ENCODE measurements at regions not wholly inside any gene's neighbourhood (a gene's known extent, or its start where the extent isn't known, plus 50 kb on each side); places are given as distances from the start of the nearest gene placed in this dataset.
"Not testable (repeated sequence)": the region's sequence is repeated elsewhere in the genome, so short reads cannot be mapped to it uniquely, and the experiment has no call there.

DNA sequence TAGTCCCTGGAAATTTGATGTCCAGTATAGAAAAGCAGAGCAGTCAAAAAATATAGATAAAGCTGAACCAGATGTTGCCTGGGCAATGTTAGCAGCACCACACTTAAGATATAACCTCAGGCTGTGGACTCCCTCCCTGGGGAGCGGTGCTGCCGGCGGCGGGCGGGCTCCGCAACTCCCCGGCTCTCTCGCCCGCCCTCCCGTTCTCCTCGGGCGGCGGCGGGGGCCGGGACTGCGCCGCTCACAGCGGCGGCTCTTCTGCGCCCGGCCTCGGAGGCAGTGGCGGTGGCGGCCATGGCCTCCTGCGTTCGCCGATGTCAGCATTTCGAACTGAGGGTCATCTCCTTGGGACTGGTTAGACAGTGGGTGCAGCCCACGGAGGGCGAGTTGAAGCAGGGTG lies 86.9 kb upstream of the GOLGA6L6 start:
- not testable (repeated sequence) for H3K79me2 ChIP-seq (ENCODE audit: insufficient read depth, low read length); H3K36me3 Mint-ChIP-seq (ENCODE audit: low read depth, unreplicated experiment); H4K20me1 ChIP-seq (ENCODE audit: insufficient read depth, low read length); H3K9me3 ChIP-seq (ENCODE audit: insufficient read depth, low read depth, low read length); H2AFZ ChIP-seq (ENCODE audit: low read depth, low read length); H3K27ac ChIP-seq (ENCODE audit: low read depth, low read length); H3K9ac ChIP-seq (ENCODE audit: low read length); H3K4me3 ChIP-seq (ENCODE audit: insufficient read depth, low read depth, low read length); H3K4me1 Mint-ChIP-seq (ENCODE audit: low read depth, unreplicated experiment); H3K27ac Mint-ChIP-seq (ENCODE audit: unreplicated experiment); H3K4me2 ChIP-seq (ENCODE audit: low read length); H3K27me3 Mint-ChIP-seq (ENCODE audit: low read depth, unreplicated experiment); H3K27me3 ChIP-seq (ENCODE audit: insufficient read depth, low read length); H3K9me3 Mint-ChIP-seq (ENCODE audit: unreplicated experiment); H3K4me3 Mint-ChIP-seq (ENCODE audit: unreplicated experiment); H3K36me3 ChIP-seq (ENCODE audit: insufficient read depth, low read length); FAIRE-seq; H3K4me1 ChIP-seq (ENCODE audit: insufficient read depth, low read length); DNase-seq (ENCODE audit: low read depth)

DNA sequence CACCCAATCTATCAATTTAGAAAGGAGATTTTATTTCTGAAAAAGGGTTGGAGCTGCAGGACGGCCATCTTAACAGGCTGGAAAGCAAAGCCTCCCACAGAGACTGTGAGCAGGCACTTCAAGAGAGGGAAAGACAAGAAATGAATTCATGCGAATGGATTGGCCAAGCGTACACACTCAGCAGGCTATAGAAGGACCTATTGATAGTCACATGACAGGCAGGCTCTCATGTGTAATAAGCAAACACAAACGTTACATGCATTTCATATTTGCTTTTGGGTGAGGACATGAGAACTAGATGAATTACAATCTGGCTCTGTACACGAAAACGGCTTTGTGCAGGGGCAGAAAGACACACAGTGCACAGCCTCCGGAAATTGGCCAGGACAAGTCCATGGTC lies 83.9 kb upstream of the GOLGA6L6 start:
- H3K36me3 Mint-ChIP-seq (ENCODE audit: low read depth, unreplicated experiment); H3K4me1 ChIP-seq (ENCODE audit: insufficient read depth, low read length); H3K27ac ChIP-seq (ENCODE audit: low read depth, low read length); H3K9ac ChIP-seq (ENCODE audit: low read length); H3K36me3 ChIP-seq (ENCODE audit: insufficient read depth, low read length); H3K4me3 Mint-ChIP-seq (ENCODE audit: unreplicated experiment); DNase-seq (ENCODE audit: low read depth); FAIRE-seq; H3K9me3 ChIP-seq (ENCODE audit: insufficient read depth, low read depth, low read length); H3K27ac Mint-ChIP-seq (ENCODE audit: unreplicated experiment); H3K4me2 ChIP-seq (ENCODE audit: low read length); H3K9me3 Mint-ChIP-seq (ENCODE audit: unreplicated experiment); H3K79me2 ChIP-seq (ENCODE audit: insufficient read depth, low read length); H4K20me1 ChIP-seq (ENCODE audit: insufficient read depth, low read length); H3K4me1 Mint-ChIP-seq (ENCODE audit: low read depth, unreplicated experiment); H3K27me3 Mint-ChIP-seq (ENCODE audit: low read depth, unreplicated experiment); H3K27me3 ChIP-seq (ENCODE audit: insufficient read depth, low read length); H3K4me3 ChIP-seq (ENCODE audit: insufficient read depth, low read depth, low read length); H2AFZ ChIP-seq (ENCODE audit: low read depth, low read length): not testable (repeated sequence)

DNA sequence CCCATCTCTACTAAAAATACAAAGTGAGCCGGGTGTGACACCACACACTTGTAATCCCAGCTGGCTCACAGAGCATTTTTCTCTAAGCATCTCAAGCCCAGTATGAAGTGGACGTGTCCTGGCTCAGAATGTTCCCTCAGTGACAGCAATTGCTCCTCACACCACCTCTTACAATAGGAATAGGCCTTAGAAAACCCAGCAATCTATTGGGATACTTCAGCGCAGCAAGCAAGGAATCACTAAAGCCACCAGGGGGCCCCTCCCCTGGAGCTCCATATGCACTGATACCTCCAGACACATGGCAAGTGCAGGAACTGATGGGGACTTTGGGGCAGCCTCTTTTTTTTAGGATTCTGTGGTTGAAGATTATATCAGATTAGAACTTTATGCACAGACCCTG lies 82.5 kb upstream of the GOLGA6L6 start:
- not testable (repeated sequence) for H3K9me3 Mint-ChIP-seq (ENCODE audit: unreplicated experiment); H4K20me1 ChIP-seq (ENCODE audit: insufficient read depth, low read length); H3K27ac ChIP-seq (ENCODE audit: low read depth, low read length); H3K79me2 ChIP-seq (ENCODE audit: insufficient read depth, low read length); H3K9ac ChIP-seq (ENCODE audit: low read length); H3K27ac Mint-ChIP-seq (ENCODE audit: unreplicated experiment); H3K4me1 Mint-ChIP-seq (ENCODE audit: low read depth, unreplicated experiment); DNase-seq (ENCODE audit: low read depth); H3K4me2 ChIP-seq (ENCODE audit: low read length); H3K4me1 ChIP-seq (ENCODE audit: insufficient read depth, low read length); H3K4me3 Mint-ChIP-seq (ENCODE audit: unreplicated experiment); FAIRE-seq; H3K27me3 ChIP-seq (ENCODE audit: insufficient read depth, low read length); H3K27me3 Mint-ChIP-seq (ENCODE audit: low read depth, unreplicated experiment); H3K9me3 ChIP-seq (ENCODE audit: insufficient read depth, low read depth, low read length); H3K36me3 Mint-ChIP-seq (ENCODE audit: low read depth, unreplicated experiment); H3K4me3 ChIP-seq (ENCODE audit: insufficient read depth, low read depth, low read length); H3K36me3 ChIP-seq (ENCODE audit: insufficient read depth, low read length); H2AFZ ChIP-seq (ENCODE audit: low read depth, low read length)

DNA sequence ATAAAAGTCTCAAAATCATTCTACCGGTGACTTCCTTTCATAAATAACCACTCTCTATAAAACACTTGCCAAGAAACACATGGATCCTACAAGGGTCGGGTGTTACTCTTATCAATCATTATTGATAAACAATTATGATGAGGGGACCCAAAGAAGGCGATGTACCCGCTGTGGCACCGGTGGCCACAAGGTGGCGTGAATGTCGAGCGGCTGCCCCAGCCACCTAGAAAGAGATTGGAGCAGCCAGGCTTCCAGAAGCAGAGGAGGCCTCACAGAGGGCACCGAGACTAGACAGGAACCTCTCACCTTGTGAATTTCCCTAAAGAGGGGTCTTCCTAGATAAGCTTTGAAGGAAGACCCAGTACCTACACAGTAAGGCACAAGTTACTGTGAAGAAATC lies 80.5 kb upstream of the GOLGA6L6 start:
- not testable (repeated sequence) for H3K27ac ChIP-seq (ENCODE audit: low read depth, low read length); H3K79me2 ChIP-seq (ENCODE audit: insufficient read depth, low read length); H3K4me2 ChIP-seq (ENCODE audit: low read length); H3K27me3 ChIP-seq (ENCODE audit: insufficient read depth, low read length); H3K9ac ChIP-seq (ENCODE audit: low read length); H3K27me3 Mint-ChIP-seq (ENCODE audit: low read depth, unreplicated experiment); H3K36me3 ChIP-seq (ENCODE audit: insufficient read depth, low read length); FAIRE-seq; H3K27ac Mint-ChIP-seq (ENCODE audit: unreplicated experiment); H3K36me3 Mint-ChIP-seq (ENCODE audit: low read depth, unreplicated experiment); H3K4me1 Mint-ChIP-seq (ENCODE audit: low read depth, unreplicated experiment); H3K4me3 Mint-ChIP-seq (ENCODE audit: unreplicated experiment); H3K9me3 Mint-ChIP-seq (ENCODE audit: unreplicated experiment); H3K9me3 ChIP-seq (ENCODE audit: insufficient read depth, low read depth, low read length); DNase-seq (ENCODE audit: low read depth); H4K20me1 ChIP-seq (ENCODE audit: insufficient read depth, low read length); H3K4me1 ChIP-seq (ENCODE audit: insufficient read depth, low read length); H2AFZ ChIP-seq (ENCODE audit: low read depth, low read length); H3K4me3 ChIP-seq (ENCODE audit: insufficient read depth, low read depth, low read length)

DNA sequence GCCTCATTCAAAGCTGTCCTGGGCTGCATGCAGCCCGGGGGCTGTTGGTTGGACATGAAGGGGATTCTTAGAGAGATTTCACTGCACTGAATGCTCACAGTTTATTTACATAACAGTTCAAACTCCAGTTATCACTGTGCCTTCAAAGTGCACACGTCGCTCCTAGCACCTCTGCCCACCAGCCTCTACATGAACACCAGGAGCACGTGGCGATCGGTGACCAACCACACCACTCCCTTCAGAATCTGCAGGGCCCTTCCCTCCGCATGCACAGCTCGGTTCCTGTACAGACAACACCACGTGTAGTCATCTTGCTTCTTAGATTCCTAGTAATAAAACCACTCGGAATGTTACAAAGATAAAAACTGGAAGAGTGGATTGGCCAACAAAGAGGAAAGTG lies 72.9 kb upstream of the GOLGA6L6 start:
- FAIRE-seq; H2AFZ ChIP-seq (ENCODE audit: low read depth, low read length); H4K20me1 ChIP-seq (ENCODE audit: insufficient read depth, low read length); H3K36me3 Mint-ChIP-seq (ENCODE audit: low read depth, unreplicated experiment); H3K4me2 ChIP-seq (ENCODE audit: low read length); DNase-seq (ENCODE audit: low read depth); H3K9ac ChIP-seq (ENCODE audit: low read length); H3K27me3 Mint-ChIP-seq (ENCODE audit: low read depth, unreplicated experiment); H3K79me2 ChIP-seq (ENCODE audit: insufficient read depth, low read length); H3K4me1 Mint-ChIP-seq (ENCODE audit: low read depth, unreplicated experiment); H3K9me3 ChIP-seq (ENCODE audit: insufficient read depth, low read depth, low read length); H3K27me3 ChIP-seq (ENCODE audit: insufficient read depth, low read length); H3K27ac Mint-ChIP-seq (ENCODE audit: unreplicated experiment); H3K4me1 ChIP-seq (ENCODE audit: insufficient read depth, low read length); H3K4me3 ChIP-seq (ENCODE audit: insufficient read depth, low read depth, low read length); H3K36me3 ChIP-seq (ENCODE audit: insufficient read depth, low read length); H3K4me3 Mint-ChIP-seq (ENCODE audit: unreplicated experiment); H3K9me3 Mint-ChIP-seq (ENCODE audit: unreplicated experiment); H3K27ac ChIP-seq (ENCODE audit: low read depth, low read length): not testable (repeated sequence)

DNA sequence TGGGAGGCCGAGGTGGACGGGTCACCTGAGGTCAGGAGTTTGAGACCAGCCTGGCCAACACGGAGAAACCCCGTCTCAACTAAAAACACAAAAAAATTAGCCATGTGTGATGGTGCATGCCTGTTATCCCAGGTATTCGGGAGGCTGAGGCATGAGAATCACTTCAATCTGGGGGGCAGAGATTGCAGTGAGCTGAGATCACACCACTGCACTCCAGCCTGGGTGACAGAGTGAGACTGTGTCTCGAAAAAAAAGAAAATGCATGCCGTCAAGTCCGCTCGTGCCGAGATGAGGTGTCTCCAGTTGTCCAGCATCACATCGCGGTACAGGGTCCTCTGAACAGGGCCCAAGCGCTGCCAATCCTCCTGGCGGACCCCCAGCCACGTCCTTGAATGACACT lies 71.2 kb upstream of the GOLGA6L6 start:
- H3K79me2 ChIP-seq (ENCODE audit: insufficient read depth, low read length); H3K9ac ChIP-seq (ENCODE audit: low read length); H3K4me1 Mint-ChIP-seq (ENCODE audit: low read depth, unreplicated experiment); H3K36me3 ChIP-seq (ENCODE audit: insufficient read depth, low read length); H3K27ac Mint-ChIP-seq (ENCODE audit: unreplicated experiment); FAIRE-seq; H3K4me3 ChIP-seq (ENCODE audit: insufficient read depth, low read depth, low read length); H3K9me3 ChIP-seq (ENCODE audit: insufficient read depth, low read depth, low read length); H3K4me1 ChIP-seq (ENCODE audit: insufficient read depth, low read length); H3K36me3 Mint-ChIP-seq (ENCODE audit: low read depth, unreplicated experiment); H3K9me3 Mint-ChIP-seq (ENCODE audit: unreplicated experiment); H3K27ac ChIP-seq (ENCODE audit: low read depth, low read length); H4K20me1 ChIP-seq (ENCODE audit: insufficient read depth, low read length); H3K27me3 Mint-ChIP-seq (ENCODE audit: low read depth, unreplicated experiment); DNase-seq (ENCODE audit: low read depth); H3K27me3 ChIP-seq (ENCODE audit: insufficient read depth, low read length); H3K4me2 ChIP-seq (ENCODE audit: low read length); H3K4me3 Mint-ChIP-seq (ENCODE audit: unreplicated experiment); H2AFZ ChIP-seq (ENCODE audit: low read depth, low read length): not testable (repeated sequence)

Measured in astrocyte (in vitro differentiated cells and primary cell).